ENCODE measurements at regions not wholly inside any gene's neighbourhood (a gene's known extent, or its start where the extent isn't known, plus 50 kb on each side); places are given as distances from the start of the nearest gene placed in this dataset.
"Not testable (repeated sequence)": the region's sequence is repeated elsewhere in the genome, so short reads cannot be mapped to it uniquely, and the experiment has no call there.

DNA sequence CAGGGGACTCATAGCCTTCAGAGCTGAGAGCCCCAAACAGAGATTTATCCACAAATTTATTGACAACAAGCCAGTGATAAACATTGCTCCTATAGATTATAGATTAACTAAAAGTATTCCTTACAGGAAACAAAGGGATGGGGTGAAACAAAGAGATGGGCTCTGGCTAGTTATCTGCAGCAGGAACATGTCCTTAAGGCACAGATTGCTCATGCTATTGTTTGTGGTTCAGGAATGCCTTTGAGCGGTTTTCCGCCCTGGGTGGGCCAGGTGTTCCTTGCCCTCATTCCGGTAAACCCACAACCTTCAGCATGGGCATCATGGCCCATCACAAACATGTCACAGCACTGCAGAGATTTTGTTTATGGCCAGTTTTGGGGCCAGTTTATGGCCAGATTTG is 73.0 kb upstream of the SGCE start:
- WGBS (ENCODE audit: insufficient coverage, insufficient replicate concordance, low lambda C conversion rate, missing lambda C conversion rate) = 68% methylated on average over 3 of the region's 3 CpGs
- H3K4me3 ChIP-seq; H3K79me2 ChIP-seq (ENCODE audit: control insufficient read depth, insufficient read depth, low read length); H3K36me3 ChIP-seq (ENCODE audit: control insufficient read depth in 2 of 2, insufficient read depth in 2 of 2, low read length in 1 of 2); H3K9ac ChIP-seq (ENCODE audit: control insufficient read depth, insufficient read depth, low read length); H3K27ac ChIP-seq (ENCODE audit: control insufficient read depth, insufficient read depth); H3K4me1 ChIP-seq (ENCODE audit: control insufficient read depth, insufficient read depth, low read length); FAIRE-seq; POLR2A ChIA-PET; H3K27me3 ChIP-seq (replicated peaks in 1 of 2; ENCODE audit: control insufficient read depth in 2 of 2, insufficient read depth in 2 of 2, low read length in 1 of 2); RAD21 ChIA-PET (ENCODE audit: unreplicated experiment); H4K20me1 ChIP-seq (ENCODE audit: control insufficient read depth, insufficient read depth); BruUV-seq (replicated peaks); H2AFZ ChIP-seq (ENCODE audit: control insufficient read depth, low read depth, low read length); H3K9me3 ChIP-seq (replicated peaks; ENCODE audit: control insufficient read depth, insufficient read depth, low read length); ATAC-seq; in situ Hi-C loops (cut with MboI); DNase-seq (ENCODE audit: low read depth, low spot score); H3K4me2 ChIP-seq (ENCODE audit: control insufficient read depth, insufficient read depth); intact Hi-C loops (cut with micrococcal nuclease; ENCODE audit: unreplicated experiment): not testable (repeated sequence)
- CTCF ChIA-PET = interaction anchor here (1.4 kb wide), 1 partner anchor 12 kb away, joined by 3 read pairs; no protein-coding TSS in a partner anchor
- SMC1A ChIA-PET (ENCODE audit: uncharacterized antibody, unreplicated experiment) = interaction anchor here (1.2 kb wide), 1 partner anchor 321 kb away, joined by 3 read pairs; no protein-coding TSS in a partner anchor

DNA sequence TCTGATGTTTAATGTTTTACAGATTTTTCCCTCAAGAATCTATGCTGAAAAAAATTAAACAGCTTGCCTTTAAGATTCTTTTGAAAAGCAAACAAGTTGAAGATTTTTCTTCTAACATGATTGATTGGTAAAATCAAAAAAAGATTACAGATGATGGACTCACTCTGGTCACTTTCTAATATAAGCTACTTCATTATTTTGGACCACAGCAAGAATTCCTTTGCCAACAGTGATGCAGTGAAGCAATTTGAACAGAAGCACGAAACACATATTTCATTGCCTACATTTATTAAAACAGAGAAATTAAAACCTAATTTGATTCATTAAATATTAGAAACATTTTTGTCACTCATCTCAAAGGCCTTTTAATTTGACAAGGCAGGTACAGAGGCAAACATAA is 82.1 kb upstream of the SGCE start:
- no peak overlapping the region for H3K4me3 ChIP-seq
- SMC1A ChIA-PET (ENCODE audit: uncharacterized antibody, unreplicated experiment) = interaction anchor here (0.5 to 0.6 kb wide), 2 partner anchors 97 to 441 kb away, joined by 3 read pairs; no protein-coding TSS in a partner anchor
- RAD21 ChIA-PET (ENCODE audit: unreplicated experiment) = no interaction called here
- no peak overlapping the region for H3K4me2 ChIP-seq (ENCODE audit: control insufficient read depth, insufficient read depth)
- 4% methylated on average over 1 of the region's 1 CpG for WGBS (ENCODE audit: insufficient coverage, insufficient replicate concordance, low lambda C conversion rate, missing lambda C conversion rate)
- no peaks in the 10 kb centered on the region for H3K4me1 ChIP-seq (ENCODE audit: control insufficient read depth, insufficient read depth, low read length)
- no TSS peak for BruUV-seq (replicated peaks)
- intact Hi-C loops (cut with micrococcal nuclease; ENCODE audit: unreplicated experiment) (no loop called here), in situ Hi-C loops (cut with MboI) (no loop called here)
- no peaks in the 10 kb centered on the region for H4K20me1 ChIP-seq (ENCODE audit: control insufficient read depth, insufficient read depth)
- no peaks in the 10 kb centered on the region for H3K36me3 ChIP-seq (ENCODE audit: control insufficient read depth in 2 of 2, insufficient read depth in 2 of 2, low read length in 1 of 2)
- ATAC-seq = no peak
- H3K9me3 ChIP-seq (replicated peaks; ENCODE audit: control insufficient read depth, insufficient read depth, low read length) = no peaks in the 10 kb centered on the region
- H3K9ac ChIP-seq (ENCODE audit: control insufficient read depth, insufficient read depth, low read length) = no peak overlapping the region
- H3K27me3 ChIP-seq (replicated peaks in 1 of 2; ENCODE audit: control insufficient read depth in 2 of 2, insufficient read depth in 2 of 2, low read length in 1 of 2) = no peaks in the 10 kb centered on the region
- CTCF ChIA-PET = interaction anchor here (1.2 kb wide), 1 partner anchor 738 kb away, joined by 3 read pairs; no protein-coding TSS in a partner anchor
- H3K27ac ChIP-seq (ENCODE audit: control insufficient read depth, insufficient read depth) = no peak overlapping the region
- no peak overlapping the region for H2AFZ ChIP-seq (ENCODE audit: control insufficient read depth, low read depth, low read length)
- POLR2A ChIA-PET = no interaction called here
- no peak for DNase-seq (ENCODE audit: low read depth, low spot score)
- no peak for FAIRE-seq
- H3K79me2 ChIP-seq (ENCODE audit: control insufficient read depth, insufficient read depth, low read length) = no peaks in the 10 kb centered on the region
- TF ChIP-seq, protein P1, sequence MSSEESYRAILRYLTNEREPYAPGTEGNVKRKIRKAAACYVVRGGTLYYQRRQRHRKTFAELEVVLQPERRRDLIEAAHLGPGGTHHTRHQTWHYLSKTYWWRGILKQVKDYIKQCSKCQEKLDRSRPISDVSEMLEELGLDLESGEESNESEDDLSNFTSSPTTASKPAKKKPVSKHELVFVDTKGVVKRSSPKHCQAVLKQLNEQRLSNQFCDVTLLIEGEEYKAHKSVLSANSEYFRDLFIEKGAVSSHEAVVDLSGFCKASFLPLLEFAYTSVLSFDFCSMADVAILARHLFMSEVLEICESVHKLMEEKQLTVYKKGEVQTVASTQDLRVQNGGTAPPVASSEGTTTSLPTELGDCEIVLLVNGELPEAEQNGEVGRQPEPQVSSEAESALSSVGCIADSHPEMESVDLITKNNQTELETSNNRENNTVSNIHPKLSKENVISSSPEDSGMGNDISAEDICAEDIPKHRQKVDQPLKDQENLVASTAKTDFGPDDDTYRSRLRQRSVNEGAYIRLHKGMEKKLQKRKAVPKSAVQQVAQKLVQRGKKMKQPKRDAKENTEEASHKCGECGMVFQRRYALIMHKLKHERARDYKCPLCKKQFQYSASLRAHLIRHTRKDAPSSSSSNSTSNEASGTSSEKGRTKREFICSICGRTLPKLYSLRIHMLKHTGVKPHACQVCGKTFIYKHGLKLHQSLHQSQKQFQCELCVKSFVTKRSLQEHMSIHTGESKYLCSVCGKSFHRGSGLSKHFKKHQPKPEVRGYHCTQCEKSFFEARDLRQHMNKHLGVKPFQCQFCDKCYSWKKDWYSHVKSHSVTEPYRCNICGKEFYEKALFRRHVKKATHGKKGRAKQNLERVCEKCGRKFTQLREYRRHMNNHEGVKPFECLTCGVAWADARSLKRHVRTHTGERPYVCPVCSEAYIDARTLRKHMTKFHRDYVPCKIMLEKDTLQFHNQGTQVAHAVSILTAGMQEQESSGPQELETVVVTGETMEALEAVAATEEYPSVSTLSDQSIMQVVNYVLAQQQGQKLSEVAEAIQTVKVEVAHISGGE (CRISPR knock-in tag; IDR thresholded peaks at IDR 0.05) = no peak
- TF ChIP-seq, protein P2, sequence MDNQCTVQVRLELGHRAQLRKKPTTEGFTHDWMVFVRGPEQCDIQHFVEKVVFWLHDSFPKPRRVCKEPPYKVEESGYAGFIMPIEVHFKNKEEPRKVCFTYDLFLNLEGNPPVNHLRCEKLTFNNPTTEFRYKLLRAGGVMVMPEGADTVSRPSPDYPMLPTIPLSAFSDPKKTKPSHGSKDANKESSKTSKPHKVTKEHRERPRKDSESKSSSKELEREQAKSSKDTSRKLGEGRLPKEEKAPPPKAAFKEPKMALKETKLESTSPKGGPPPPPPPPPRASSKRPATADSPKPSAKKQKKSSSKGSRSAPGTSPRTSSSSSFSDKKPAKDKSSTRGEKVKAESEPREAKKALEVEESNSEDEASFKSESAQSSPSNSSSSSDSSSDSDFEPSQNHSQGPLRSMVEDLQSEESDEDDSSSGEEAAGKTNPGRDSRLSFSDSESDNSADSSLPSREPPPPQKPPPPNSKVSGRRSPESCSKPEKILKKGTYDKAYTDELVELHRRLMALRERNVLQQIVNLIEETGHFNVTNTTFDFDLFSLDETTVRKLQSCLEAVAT (IDR thresholded peaks at IDR 0.05) = no peak
- TF ChIP-seq, protein P3, sequence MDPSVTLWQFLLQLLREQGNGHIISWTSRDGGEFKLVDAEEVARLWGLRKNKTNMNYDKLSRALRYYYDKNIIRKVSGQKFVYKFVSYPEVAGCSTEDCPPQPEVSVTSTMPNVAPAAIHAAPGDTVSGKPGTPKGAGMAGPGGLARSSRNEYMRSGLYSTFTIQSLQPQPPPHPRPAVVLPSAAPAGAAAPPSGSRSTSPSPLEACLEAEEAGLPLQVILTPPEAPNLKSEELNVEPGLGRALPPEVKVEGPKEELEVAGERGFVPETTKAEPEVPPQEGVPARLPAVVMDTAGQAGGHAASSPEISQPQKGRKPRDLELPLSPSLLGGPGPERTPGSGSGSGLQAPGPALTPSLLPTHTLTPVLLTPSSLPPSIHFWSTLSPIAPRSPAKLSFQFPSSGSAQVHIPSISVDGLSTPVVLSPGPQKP (IDR thresholded peaks at IDR 0.05; ENCODE audit: low read depth, low read length) = no peak
- TF ChIP-seq, protein P4, sequence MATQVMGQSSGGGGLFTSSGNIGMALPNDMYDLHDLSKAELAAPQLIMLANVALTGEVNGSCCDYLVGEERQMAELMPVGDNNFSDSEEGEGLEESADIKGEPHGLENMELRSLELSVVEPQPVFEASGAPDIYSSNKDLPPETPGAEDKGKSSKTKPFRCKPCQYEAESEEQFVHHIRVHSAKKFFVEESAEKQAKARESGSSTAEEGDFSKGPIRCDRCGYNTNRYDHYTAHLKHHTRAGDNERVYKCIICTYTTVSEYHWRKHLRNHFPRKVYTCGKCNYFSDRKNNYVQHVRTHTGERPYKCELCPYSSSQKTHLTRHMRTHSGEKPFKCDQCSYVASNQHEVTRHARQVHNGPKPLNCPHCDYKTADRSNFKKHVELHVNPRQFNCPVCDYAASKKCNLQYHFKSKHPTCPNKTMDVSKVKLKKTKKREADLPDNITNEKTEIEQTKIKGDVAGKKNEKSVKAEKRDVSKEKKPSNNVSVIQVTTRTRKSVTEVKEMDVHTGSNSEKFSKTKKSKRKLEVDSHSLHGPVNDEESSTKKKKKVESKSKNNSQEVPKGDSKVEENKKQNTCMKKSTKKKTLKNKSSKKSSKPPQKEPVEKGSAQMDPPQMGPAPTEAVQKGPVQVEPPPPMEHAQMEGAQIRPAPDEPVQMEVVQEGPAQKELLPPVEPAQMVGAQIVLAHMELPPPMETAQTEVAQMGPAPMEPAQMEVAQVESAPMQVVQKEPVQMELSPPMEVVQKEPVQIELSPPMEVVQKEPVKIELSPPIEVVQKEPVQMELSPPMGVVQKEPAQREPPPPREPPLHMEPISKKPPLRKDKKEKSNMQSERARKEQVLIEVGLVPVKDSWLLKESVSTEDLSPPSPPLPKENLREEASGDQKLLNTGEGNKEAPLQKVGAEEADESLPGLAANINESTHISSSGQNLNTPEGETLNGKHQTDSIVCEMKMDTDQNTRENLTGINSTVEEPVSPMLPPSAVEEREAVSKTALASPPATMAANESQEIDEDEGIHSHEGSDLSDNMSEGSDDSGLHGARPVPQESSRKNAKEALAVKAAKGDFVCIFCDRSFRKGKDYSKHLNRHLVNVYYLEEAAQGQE (IDR thresholded peaks at IDR 0.05; ENCODE audit: low read depth, low read length) = no peak
- no peak for TF ChIP-seq ZZZ3 (IDR thresholded peaks at IDR 0.05; ENCODE audit: control insufficient read depth, insufficient read length, low read depth)
- no peak for TF ChIP-seq MYC (IDR thresholded peaks at IDR 0.05; ENCODE audit: insufficient read depth, insufficient read length, insufficient replicate concordance, low read length, severe bottlenecking)

All from GM12878 (cell line).